Peyer's patch (tissue), 4 donors: ENCODE measurements at regions not wholly inside any gene's neighbourhood (a gene's known extent, or its start where the extent isn't known, plus 50 kb on each side); places are given as distances from the start of the nearest gene placed in this dataset.

Experiments
- POLR2A ChIP-seq, 2 donors: fragments of 450-650 bp; IDR thresholded peaks; one replicate each; pipeline ENCODE4 v1.5.1; 2017; ENCODE audit warnings: antibody characterized with exemption in 2 of 2, mild to moderate bottlenecking in 2 of 2, moderate library complexity in 2 of 2
- TF ChIP-seq, protein P1 (sequence below), 6 experiments: fragments of 450-650 bp in 4 of 6; fragments of 200-600 bp in 2 of 6; sonication (generic) in 1 of 6; IDR thresholded peaks; one replicate each; pipeline ENCODE4 v1.5.1; 2017 to 2019; ENCODE audit warnings: antibody characterized with exemption in 6 of 6, mild to moderate bottlenecking in 3 of 6, moderate library complexity in 1 of 6

DNA sequence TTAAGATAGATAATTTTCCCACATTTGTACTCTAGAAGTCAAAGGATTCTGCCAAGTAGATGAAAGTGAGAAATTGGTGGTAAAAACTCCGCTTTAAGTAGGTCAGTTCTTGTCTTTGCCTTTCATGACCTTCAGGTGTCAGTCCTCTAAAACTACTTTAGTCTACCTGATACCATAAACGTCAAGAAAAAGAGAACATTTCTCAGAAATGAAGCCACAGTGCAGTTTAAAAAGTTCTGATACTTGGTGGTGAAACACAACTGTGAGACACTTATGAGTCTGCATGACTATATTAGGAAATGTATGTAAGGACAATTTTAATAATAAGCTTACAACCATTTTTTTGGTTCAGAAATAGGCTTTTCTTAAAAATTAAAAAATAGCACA lies 583.3 kb downstream of the SATB2 start:
- no peak for TF ChIP-seq POLR2A (IDR thresholded peaks at IDR 0.05)
- TF ChIP-seq, protein P1, sequence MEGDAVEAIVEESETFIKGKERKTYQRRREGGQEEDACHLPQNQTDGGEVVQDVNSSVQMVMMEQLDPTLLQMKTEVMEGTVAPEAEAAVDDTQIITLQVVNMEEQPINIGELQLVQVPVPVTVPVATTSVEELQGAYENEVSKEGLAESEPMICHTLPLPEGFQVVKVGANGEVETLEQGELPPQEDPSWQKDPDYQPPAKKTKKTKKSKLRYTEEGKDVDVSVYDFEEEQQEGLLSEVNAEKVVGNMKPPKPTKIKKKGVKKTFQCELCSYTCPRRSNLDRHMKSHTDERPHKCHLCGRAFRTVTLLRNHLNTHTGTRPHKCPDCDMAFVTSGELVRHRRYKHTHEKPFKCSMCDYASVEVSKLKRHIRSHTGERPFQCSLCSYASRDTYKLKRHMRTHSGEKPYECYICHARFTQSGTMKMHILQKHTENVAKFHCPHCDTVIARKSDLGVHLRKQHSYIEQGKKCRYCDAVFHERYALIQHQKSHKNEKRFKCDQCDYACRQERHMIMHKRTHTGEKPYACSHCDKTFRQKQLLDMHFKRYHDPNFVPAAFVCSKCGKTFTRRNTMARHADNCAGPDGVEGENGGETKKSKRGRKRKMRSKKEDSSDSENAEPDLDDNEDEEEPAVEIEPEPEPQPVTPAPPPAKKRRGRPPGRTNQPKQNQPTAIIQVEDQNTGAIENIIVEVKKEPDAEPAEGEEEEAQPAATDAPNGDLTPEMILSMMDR (IDR thresholded peaks at IDR 0.05) = no peak
